IMR-90 (cell line): ENCODE measurements at regions not wholly inside any gene's neighbourhood (a gene's known extent, or its start where the extent isn't known, plus 50 kb on each side); places are given as distances from the start of the nearest gene placed in this dataset.

Experiments
- ATAC-seq: fragments of 200-7000 bp; cut with Tn5 transposase; 2 replicates; pipeline ENCODE4 v1.9.1; 2020; ENCODE audit warnings: low read depth, mild to moderate bottlenecking, moderate library complexity
- BruUV-seq: library from RNA; stranded (reverse); fragments of 400-500 nt; replicated peaks from 2 replicates; lab custom pipeline; 2021; lab: Mats Ljungman, UMichigan
- CTCF ChIA-PET: fragments of 300-600 bp; formaldehyde crosslinking; extraction: SDS; loops from one replicate; lab custom pipeline; 2021; ENCODE audit warnings: antibody characterized with exemption; lab: Yijun Ruan, JAX
- POLR2A ChIA-PET: fragments of 300-600 bp; sonication (Branson Sonifier 250); formaldehyde crosslinking; loops from one replicate; lab custom pipeline; 2022; ENCODE audit warnings: antibody characterized with exemption; ENCODE audit not compliant: unreplicated experiment; lab: Charles Lee
- DNase-seq: peaks from one replicate; pipeline ENCODE4 v3.0.0; 2013
- H2AFZ ChIP-seq: replicated peaks from 2 replicates; pipeline ENCODE3; 2013; ENCODE audit warnings: low read length, mild to moderate bottlenecking; ENCODE audit not compliant: poor library complexity
- H2AK5ac ChIP-seq: 2 replicates; pipeline ENCODE4 v1.6.1; 2013; ENCODE audit warnings: low read depth, low read length, inconsistent platforms
- H2AK9ac ChIP-seq: replicated peaks from 2 replicates; pipeline ENCODE3; 2013; ENCODE audit warnings: mild to moderate bottlenecking, low read depth, low read length, moderate library complexity; ENCODE audit not compliant: poor library complexity
- H2BK120ac ChIP-seq: 2 replicates; pipeline ENCODE4 v1.6.1; 2013; ENCODE audit warnings: low read depth, low read length, inconsistent platforms
- H2BK15ac ChIP-seq: 3 replicates; pipeline ENCODE4 v1.6.1; 2013; ENCODE audit warnings: low read depth, low read length, inconsistent platforms
- H2BK20ac ChIP-seq: 2 replicates; pipeline ENCODE4 v1.6.1; 2013; ENCODE audit warnings: low read depth, mild to moderate bottlenecking, inconsistent platforms, low read length, moderate library complexity
- H2BK5ac ChIP-seq: 2 replicates; pipeline ENCODE4 v1.6.1; 2013; ENCODE audit warnings: mild to moderate bottlenecking, low read depth, low read length, inconsistent platforms; ENCODE audit not compliant: poor library complexity, severe bottlenecking
- H3K14ac ChIP-seq: replicated peaks from 2 replicates; pipeline ENCODE4 v1.6.1; 2013; ENCODE audit warnings: low read depth, low read length, inconsistent platforms
- H3K18ac ChIP-seq: 2 replicates; pipeline ENCODE4 v1.6.1; 2013; ENCODE audit warnings: low read depth, low read length, control low read depth
- H3K23ac ChIP-seq: 2 replicates; pipeline ENCODE4 v1.6.1; 2013; ENCODE audit warnings: low read depth, low read length, inconsistent platforms
- H3K27ac ChIP-seq: 2 replicates; pipeline ENCODE4 v1.5.1; 2013; ENCODE audit warnings: mild to moderate bottlenecking, control low read depth, low read length; ENCODE audit not compliant: insufficient read depth
- H3K27me3 ChIP-seq: 2 replicates; pipeline ENCODE4 v1.6.1; 2013; ENCODE audit warnings: low read length; ENCODE audit not compliant: control insufficient read depth, insufficient read depth
- H3K36me3 ChIP-seq: 2 replicates; pipeline ENCODE4 v1.6.1; 2013; ENCODE audit warnings: low read length, mixed read lengths; ENCODE audit not compliant: control insufficient read depth, insufficient read depth
- H3K4ac ChIP-seq: 2 replicates; pipeline ENCODE4 v1.6.1; 2013; ENCODE audit warnings: low read depth, low read length, inconsistent platforms
- H3K4me1 ChIP-seq: 2 replicates; pipeline ENCODE4 v1.6.1; 2013; ENCODE audit warnings: low read length, mixed read lengths; ENCODE audit not compliant: control insufficient read depth, insufficient read depth
- H3K4me2 ChIP-seq: 2 replicates; pipeline ENCODE4 v1.6.1; 2013; ENCODE audit warnings: low read depth, mild to moderate bottlenecking, control low read depth, low read length, moderate library complexity
- H3K4me3 ChIP-seq: 2 replicates; pipeline ENCODE4 v1.5.1; 2013; ENCODE audit warnings: low read depth, mild to moderate bottlenecking, control low read depth, low read length, moderate library complexity; ENCODE audit not compliant: insufficient read depth
- H3K56ac ChIP-seq: 2 replicates; pipeline ENCODE4 v1.6.1; 2013; ENCODE audit warnings: low read length, inconsistent platforms; ENCODE audit not compliant: insufficient read depth; ENCODE audit errors: extremely low read depth
- H3K79me1 ChIP-seq, 2 experiments: 2 replicates each; pipeline ENCODE4 v1.6.1; 2013; ENCODE audit warnings: low read length in 2 of 2, inconsistent platforms in 1 of 2, low read depth in 1 of 2
- H3K9ac ChIP-seq: 2 replicates; pipeline ENCODE4 v1.6.1; 2013; ENCODE audit warnings: low read depth, low read length, control low read depth
- H3K9me1 ChIP-seq: 2 replicates; pipeline ENCODE4 v1.6.1; 2013; ENCODE audit warnings: low read length, inconsistent platforms; ENCODE audit not compliant: insufficient read depth
- H3K9me3 ChIP-seq: 2 replicates; pipeline ENCODE4 v1.6.1; 2013; ENCODE audit warnings: low read length; ENCODE audit not compliant: control insufficient read depth, insufficient read depth
- H4K20me1 ChIP-seq: 2 replicates; pipeline ENCODE4 v1.6.1; 2013; ENCODE audit warnings: low read length, inconsistent platforms; ENCODE audit not compliant: insufficient read depth
- H4K5ac ChIP-seq: 2 replicates; pipeline ENCODE4 v1.6.1; 2013; ENCODE audit warnings: mild to moderate bottlenecking, low read depth, low read length, control low read depth
- H4K8ac ChIP-seq, 2 experiments: 2 replicates each; pipeline ENCODE4 v1.6.1; 2013; ENCODE audit warnings: low read depth in 2 of 2, low read length in 2 of 2, control low read depth in 1 of 2, inconsistent platforms in 1 of 2
- H4K91ac ChIP-seq: 2 replicates; pipeline ENCODE4 v1.6.1; 2013; ENCODE audit warnings: low read depth, low read length, inconsistent platforms; ENCODE audit not compliant: insufficient read depth
- BHLHE40 ChIP-seq: fragments of 150-350 bp; IDR thresholded peaks from 2 replicates; pipeline ENCODE4 v1.6.1; 2016; ENCODE audit warnings: mild to moderate bottlenecking, low read depth, low read length
- CEBPB ChIP-seq: IDR thresholded peaks from 2 replicates; pipeline ENCODE4 v1.6.1; 2012; ENCODE audit warnings: low read depth, low read length, improper control_type of control experiment
- CHD1 ChIP-seq: IDR thresholded peaks from 2 replicates; pipeline ENCODE4 v1.6.1; 2012; ENCODE audit warnings: low read depth, low read length, improper control_type of control experiment
- ELK1 ChIP-seq: fragments of 150-350 bp; IDR thresholded peaks from 2 replicates; pipeline ENCODE4 v1.6.1; 2016; ENCODE audit warnings: low read depth, mild to moderate bottlenecking, low read length, moderate library complexity, borderline replicate concordance
- FOS ChIP-seq: fragments of 150-350 bp; IDR thresholded peaks from 2 replicates; pipeline ENCODE4 v1.6.1; 2016; ENCODE audit warnings: low read depth, low read length
- MAFK ChIP-seq: IDR thresholded peaks from 2 replicates; pipeline ENCODE4 v1.6.1; 2012; ENCODE audit warnings: low read depth, low read length, improper control_type of control experiment
- MAZ ChIP-seq: IDR thresholded peaks from 2 replicates; pipeline ENCODE4 v1.6.1; 2012; ENCODE audit warnings: low read depth, mild to moderate bottlenecking, low read length, improper control_type of control experiment, moderate library complexity, borderline replicate concordance
- MXI1 ChIP-seq: IDR thresholded peaks from 2 replicates; pipeline ENCODE4 v1.6.1; 2012; ENCODE audit warnings: low read depth, mild to moderate bottlenecking, low read length, moderate library complexity, borderline replicate concordance
- NFE2L2 ChIP-seq: fragments of 150-350 bp; IDR thresholded peaks from 2 replicates; pipeline ENCODE4 v1.6.1; 2016; ENCODE audit warnings: low read depth, mild to moderate bottlenecking, low read length
- POLR2A ChIP-seq: IDR thresholded peaks from 2 replicates; pipeline ENCODE4 v1.6.1; 2012; ENCODE audit warnings: mild to moderate bottlenecking, low read depth, low read length
- RAD21 ChIP-seq: IDR thresholded peaks from 2 replicates; pipeline ENCODE4 v1.6.1; 2012; ENCODE audit warnings: low read length, improper control_type of control experiment
- RCOR1 ChIP-seq: IDR thresholded peaks from 2 replicates; pipeline ENCODE4 v1.6.1; 2012; ENCODE audit warnings: mild to moderate bottlenecking, low read length, improper control_type of control experiment; ENCODE audit not compliant: insufficient replicate concordance
- RFX5 ChIP-seq: IDR thresholded peaks from 2 replicates; pipeline ENCODE4 v1.8.0; 2012; ENCODE audit warnings: low read depth, mild to moderate bottlenecking, low read length, moderate library complexity
- SMC3 ChIP-seq: fragments of 150-350 bp; IDR thresholded peaks from 2 replicates; pipeline ENCODE4 v1.6.1; 2016; ENCODE audit warnings: low read depth, mild to moderate bottlenecking, antibody characterized with exemption, low read length, moderate library complexity
- USF2 ChIP-seq: fragments of 150-350 bp; IDR thresholded peaks from 2 replicates; pipeline ENCODE4 v1.6.1; 2017; ENCODE audit warnings: mild to moderate bottlenecking, antibody characterized with exemption, low read length, low read depth
- WGBS, 2 experiments: methylation state at CpG; one replicate each; pipeline versions ENCODE4 v1.1.5 to v1.1.7; 2013; ENCODE audit warnings: missing lambda C conversion rate in 2 of 2; ENCODE audit not compliant: insufficient read length in 1 of 2; ENCODE audit errors: extremely low coverage in 2 of 2; 5-methylcytosine and 5-hydroxymethylcytosine counted together
- dilution Hi-C: fragments of 300-500 bp; cut with HindIII; formaldehyde crosslinking; loops from one replicate; pipeline ENCODE4 v1.14.3; 2018; ENCODE audit warnings: low sequenced_read_pairs; ENCODE audit not compliant: unreplicated experiment
- in situ Hi-C: fragments of 300-500 bp; cut with MboI; formaldehyde crosslinking; loops from 3 replicates; pipeline ENCODE4 v1.14.3; 2019; ENCODE audit warnings: low sequenced_read_pairs, inconsistent platforms, mixed read lengths
- intact Hi-C: fragments of 100-400 bp; cut with micrococcal nuclease; formaldehyde crosslinking; loops from 2 replicates; pipeline ENCODE4 v1.10.0; 2022
- TF ChIP-seq, protein P1 (sequence below): conservative IDR thresholded peaks from 2 replicates; pipeline ENCODE4 v1.5.1; 2012; ENCODE audit warnings: mild to moderate bottlenecking, low read depth, low read length, improper control_type of control experiment

DNA sequence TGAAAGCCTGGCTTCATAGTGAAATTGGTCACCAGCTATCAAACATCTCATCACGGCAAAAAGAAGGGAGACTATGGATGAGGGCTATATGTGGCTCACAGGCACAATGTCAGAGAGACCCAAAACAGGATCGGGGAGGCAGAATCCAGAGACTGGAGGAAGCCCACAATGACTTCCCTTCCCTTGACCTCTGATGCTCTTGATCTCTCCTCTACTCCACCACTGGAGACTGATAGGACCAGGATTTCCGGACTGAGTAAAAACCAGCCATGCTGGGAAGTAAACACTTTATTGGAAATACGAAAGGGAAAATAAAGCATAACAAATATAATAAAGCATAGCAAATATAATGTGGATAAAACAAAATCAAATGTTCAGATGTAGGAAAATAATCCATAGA is 597.3 kb downstream of the UTRN start:
- CTCF ChIA-PET, result interaction anchor here (0.6 kb wide), 1 partner anchor 783 kb away, joined by 3 read pairs; no protein-coding TSS in a partner anchor
- Histone ChIP-seq H2AK5ac (no peak overlapping the region), H3K4me2 (no peak overlapping the region), H2BK5ac (no peak overlapping the region), H3K4me3 (no peak overlapping the region), H3K4me1 (no peaks in the 10 kb centered on the region), H3K36me3 (no peaks in the 10 kb centered on the region), H3K27me3 (no peaks in the 10 kb centered on the region), H4K5ac (no peak overlapping the region), H2AFZ (peak overlapping the region; percentile 38), H3K27ac (no peak overlapping the region), H3K56ac (no peak overlapping the region), H4K91ac (no peak overlapping the region), H3K9me1 (no peaks in the 10 kb centered on the region; the same call in 1 of the 2 replicates), H3K79me1 (no peaks in the 10 kb centered on the region), H3K9ac (no peak overlapping the region), H3K9me3 (no peaks in the 10 kb centered on the region), H4K8ac (no peak overlapping the region), H3K14ac (no peak overlapping the region), H2AK9ac (no peak overlapping the region), H3K23ac (no peak overlapping the region), H2BK20ac (no peak overlapping the region), H3K4ac (no peak overlapping the region), H4K20me1 (no peaks in the 10 kb centered on the region), H2BK120ac (no peak overlapping the region), H2BK15ac (no peak overlapping the region), H3K18ac (no peak overlapping the region)
- intact Hi-C loops, result no loop called here
- no peak for ATAC-seq
- TF ChIP-seq POLR2A, result no peak
- TF ChIP-seq BHLHE40, result no peak
- no peak for TF ChIP-seq RAD21
- no peak for TF ChIP-seq USF2
- TF ChIP-seq CHD1, result no peak
- no peak for TF ChIP-seq RFX5
- no peak for TF ChIP-seq NFE2L2
- no peak for TF ChIP-seq FOS
- no peak for TF ChIP-seq SMC3
- TF ChIP-seq MAFK, result no peak
- TF ChIP-seq MXI1, result no peak
- no peak for TF ChIP-seq MAZ
- TF ChIP-seq RCOR1, result no peak
- no peak for TF ChIP-seq CEBPB
- TF ChIP-seq, protein P1, sequence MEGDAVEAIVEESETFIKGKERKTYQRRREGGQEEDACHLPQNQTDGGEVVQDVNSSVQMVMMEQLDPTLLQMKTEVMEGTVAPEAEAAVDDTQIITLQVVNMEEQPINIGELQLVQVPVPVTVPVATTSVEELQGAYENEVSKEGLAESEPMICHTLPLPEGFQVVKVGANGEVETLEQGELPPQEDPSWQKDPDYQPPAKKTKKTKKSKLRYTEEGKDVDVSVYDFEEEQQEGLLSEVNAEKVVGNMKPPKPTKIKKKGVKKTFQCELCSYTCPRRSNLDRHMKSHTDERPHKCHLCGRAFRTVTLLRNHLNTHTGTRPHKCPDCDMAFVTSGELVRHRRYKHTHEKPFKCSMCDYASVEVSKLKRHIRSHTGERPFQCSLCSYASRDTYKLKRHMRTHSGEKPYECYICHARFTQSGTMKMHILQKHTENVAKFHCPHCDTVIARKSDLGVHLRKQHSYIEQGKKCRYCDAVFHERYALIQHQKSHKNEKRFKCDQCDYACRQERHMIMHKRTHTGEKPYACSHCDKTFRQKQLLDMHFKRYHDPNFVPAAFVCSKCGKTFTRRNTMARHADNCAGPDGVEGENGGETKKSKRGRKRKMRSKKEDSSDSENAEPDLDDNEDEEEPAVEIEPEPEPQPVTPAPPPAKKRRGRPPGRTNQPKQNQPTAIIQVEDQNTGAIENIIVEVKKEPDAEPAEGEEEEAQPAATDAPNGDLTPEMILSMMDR, result no peak
- no peak for TF ChIP-seq ELK1
- dilution Hi-C loops, result no loop called here
- in situ Hi-C loops, result no loop called here
- WGBS, 2 experiments, result no CpG with 5 or more reads among the region's 4 CpGs
- no TSS peak for BruUV-seq
- DNase-seq, result no peak
- POLR2A ChIA-PET, result no interaction called here
